ENCODE measurements at regions not wholly inside any gene's neighbourhood (a gene's known extent, or its start where the extent isn't known, plus 50 kb on each side); places are given as distances from the start of the nearest gene placed in this dataset.

DNA sequence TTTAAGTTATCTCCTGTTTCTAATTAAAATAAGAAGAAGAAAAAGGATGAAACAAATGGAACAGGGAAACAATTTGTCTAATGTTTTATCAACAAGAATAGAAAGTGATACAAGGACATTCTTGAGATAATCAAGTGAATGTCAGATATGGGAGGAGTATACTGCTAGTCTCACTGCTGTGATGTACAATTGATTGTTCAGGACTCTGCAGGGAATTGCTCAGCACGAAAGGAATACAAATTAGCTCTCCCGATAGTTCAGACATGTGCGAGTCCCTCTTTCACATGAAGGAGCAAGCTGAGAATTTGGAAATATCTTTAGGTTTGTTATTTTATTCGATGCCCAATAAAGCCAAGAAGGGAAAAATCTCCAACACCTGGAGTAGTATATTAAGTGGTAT is 57.3 kb upstream of the FSTL5 start:
- DNase-seq (ENCODE audit: low read depth, low spot score), result no peak
